ENCODE measurements at regions not wholly inside any gene's neighbourhood (a gene's known extent, or its start where the extent isn't known, plus 50 kb on each side); places are given as distances from the start of the nearest gene placed in this dataset.

GRCh38 chr17:71118039-71118438 is 948.7 kb downstream of the KCNJ2 start:
- Histone ChIP-seq H3K9me3 (no peaks in the 10 kb centered on the region), H3K27me3 (no peaks in the 10 kb centered on the region), H3K27ac (no peak overlapping the region), H3K36me3 (no peaks in the 10 kb centered on the region), H3K4me1 (peaks cover 8% of the 10 kb centered on the region), H3K4me3 (no peak overlapping the region)
- no peak for TF ChIP-seq POLR2AphosphoS5 (IDR thresholded peaks at IDR 0.05)
- no peak for TF ChIP-seq CTCF (IDR thresholded peaks at IDR 0.05)
- TF ChIP-seq EP300 (IDR thresholded peaks at IDR 0.05): no peak
- TF ChIP-seq POLR2A (IDR thresholded peaks at IDR 0.05): no peak
- no peak for DNase-seq (ENCODE audit: low spot score in 2 of 2)
- 82% methylated on average over 4 of the region's 4 CpGs for WGBS

GRCh38 chr17:71127416-71127815 is 958.1 kb downstream of the KCNJ2 start:
- H3K27ac ChIP-seq: no peak overlapping the region
- no peak overlapping the region for H3K4me3 ChIP-seq
- no peaks in the 10 kb centered on the region for H3K27me3 ChIP-seq
- TF ChIP-seq CTCF (IDR thresholded peaks at IDR 0.05) (no peak), POLR2AphosphoS5 (IDR thresholded peaks at IDR 0.05) (no peak)
- 61% methylated on average over 2 of the region's 2 CpGs for WGBS
- no peaks in the 10 kb centered on the region for H3K36me3 ChIP-seq
- no peak for DNase-seq (ENCODE audit: low spot score in 2 of 2)
- no peaks in the 10 kb centered on the region for H3K9me3 ChIP-seq
- no peaks in the 10 kb centered on the region for H3K4me1 ChIP-seq

DNA sequence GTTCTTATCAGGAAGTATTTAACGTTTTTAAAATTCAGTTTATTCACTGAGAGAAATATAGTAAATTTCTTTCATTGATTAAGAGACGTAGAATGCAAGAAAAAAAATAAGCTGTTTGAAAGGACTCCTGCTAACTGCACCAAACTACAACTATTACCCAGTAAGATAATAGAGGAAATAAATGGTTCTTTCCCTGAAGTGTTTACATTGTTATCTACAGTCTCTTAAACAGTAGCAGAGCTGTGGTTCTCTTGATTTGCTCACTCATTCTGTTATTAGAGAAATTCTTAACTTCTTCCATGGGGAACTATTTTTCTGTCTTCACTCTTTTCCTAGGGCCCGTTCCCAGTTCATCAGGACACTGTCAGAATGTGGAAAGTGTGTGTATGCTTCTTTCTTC is 973.0 kb downstream of the KCNJ2 start:
- TF ChIP-seq POLR2AphosphoS5 (IDR thresholded peaks at IDR 0.05) (no peak), EP300 (IDR thresholded peaks at IDR 0.05) (no peak), CTCF (IDR thresholded peaks at IDR 0.05) (no peak)
- Histone ChIP-seq H3K9me3 (no peaks in the 10 kb centered on the region), H3K27ac (no peak overlapping the region), H3K4me3 (no peak overlapping the region), H3K4me1 (no peaks in the 10 kb centered on the region), H3K36me3 (no peaks in the 10 kb centered on the region), H3K27me3 (no peaks in the 10 kb centered on the region)
- no peak for DNase-seq (ENCODE audit: low spot score in 2 of 2)
- 61% methylated on average over 3 of the region's 3 CpGs for WGBS

- 82% methylated on average over 3 of the region's 3 CpGs for WGBS
- H3K9me3 ChIP-seq: no peaks in the 10 kb centered on the region
- no peaks in the 10 kb centered on the region for H3K27me3 ChIP-seq
- TF ChIP-seq EP300 (IDR thresholded peaks at IDR 0.05): no peak
- TF ChIP-seq POLR2AphosphoS5 (IDR thresholded peaks at IDR 0.05): no peak
- TF ChIP-seq CTCF (IDR thresholded peaks at IDR 0.05): no peak
- no peak for TF ChIP-seq POLR2A (IDR thresholded peaks at IDR 0.05)
- H3K4me1 ChIP-seq: no peaks in the 10 kb centered on the region
- H3K36me3 ChIP-seq: no peaks in the 10 kb centered on the region
- H3K4me3 ChIP-seq: no peak overlapping the region
- H3K27ac ChIP-seq: no peak overlapping the region
- no peak for DNase-seq (ENCODE audit: low spot score in 2 of 2)
Measured at GRCh38 chr17:71145486-71145885, 975.3 kb upstream of the SOX9 start.

DNA sequence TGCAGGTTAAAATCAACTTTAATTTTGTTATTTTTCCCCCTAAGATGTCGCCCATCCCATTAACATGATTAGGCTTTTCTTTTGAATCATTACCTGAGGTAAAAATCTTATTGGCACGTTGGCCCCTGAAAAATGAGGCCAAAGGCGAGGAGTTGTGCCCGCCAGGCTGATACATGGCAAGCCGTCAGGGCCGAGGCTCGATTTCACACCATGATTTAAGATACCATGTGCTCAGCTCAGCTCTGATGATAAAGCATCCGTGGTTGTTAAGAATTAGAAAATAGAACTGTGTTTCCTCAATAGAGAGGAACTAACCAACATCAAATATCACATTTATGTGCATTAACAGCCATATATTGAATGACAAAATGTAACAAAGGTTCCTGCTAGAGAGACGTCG is 972.9 kb upstream of the SOX9 start:
- DNase-seq (ENCODE audit: low spot score in 2 of 2): no peak
- Histone ChIP-seq H3K4me1 (no peaks in the 10 kb centered on the region), H3K27ac (no peak overlapping the region), H3K4me3 (no peak overlapping the region), H3K36me3 (no peaks in the 10 kb centered on the region), H3K9me3 (no peaks in the 10 kb centered on the region), H3K27me3 (no peaks in the 10 kb centered on the region)
- 81% methylated on average over 10 of the region's 10 CpGs for WGBS
- TF ChIP-seq POLR2AphosphoS5 (IDR thresholded peaks at IDR 0.05): no peak
- no peak for TF ChIP-seq CTCF (IDR thresholded peaks at IDR 0.05)
- no peak for TF ChIP-seq POLR2A (IDR thresholded peaks at IDR 0.05)
- no peak for TF ChIP-seq EP300 (IDR thresholded peaks at IDR 0.05)
